Ascending aorta (tissue), 2 donors: ENCODE measurements at regions not wholly inside any gene's neighbourhood (a gene's known extent, or its start where the extent isn't known, plus 50 kb on each side); places are given as distances from the start of the nearest gene placed in this dataset.

ENCODE experiments used
- DNase-seq, 2 donors: peaks; one replicate each; pipeline ENCODE4 v3.0.0-alpha.2; 2019; ENCODE audit warnings: low spot score in 2 of 2
- H3K27ac ChIP-seq, 2 donors: fragments of 200-600 bp; sonication (generic); one replicate each; pipeline ENCODE4 v1.5.1; 2016 to 2017; ENCODE audit warnings: mild to moderate bottlenecking in 1 of 2
- H3K27me3 ChIP-seq: fragments of 200-600 bp; sonication (generic); one replicate; pipeline ENCODE4 v1.5.1; 2017
- H3K36me3 ChIP-seq, 2 donors: fragments of 200-600 bp; sonication (generic); one replicate each; pipeline ENCODE4 v1.5.1; 2016
- H3K4me1 ChIP-seq, 2 donors: fragments of 200-600 bp; sonication (generic); one replicate each; pipeline ENCODE4 v1.5.1; 2016 to 2017; ENCODE audit warnings: mild to moderate bottlenecking in 1 of 2
- H3K4me3 ChIP-seq, 2 donors: fragments of 200-600 bp; sonication (generic); one replicate each; pipeline ENCODE4 v1.5.1; 2016 to 2017; ENCODE audit warnings: mild to moderate bottlenecking in 1 of 2
- H3K9me3 ChIP-seq, 2 donors: fragments of 200-600 bp; sonication (generic); one replicate each; pipeline ENCODE4 v1.5.1; 2016
- CTCF ChIP-seq, 3 experiments: fragments of 200-600 bp in 2 of 3; fragments of 450-650 bp in 1 of 3; sonication (generic) in 2 of 3; IDR thresholded peaks; one replicate each; pipeline ENCODE4 v1.5.1; 2016 to 2019; ENCODE audit warnings: antibody characterized with exemption in 3 of 3, mild to moderate bottlenecking in 1 of 3, moderate library complexity in 1 of 3
- intact Hi-C: fragments of 100-400 bp; cut with DNase I; formaldehyde crosslinking; loops from one replicate; pipeline ENCODE4 v1.15.1; 2023

- intact Hi-C loops, result no loop called here
- no peak overlapping the region for H3K4me3 ChIP-seq
- DNase-seq, result no peak
- H3K36me3 ChIP-seq, result no peaks in the 10 kb centered on the region
- H3K4me1 ChIP-seq, result no peaks in the 10 kb centered on the region
- H3K27me3 ChIP-seq, result no peaks in the 10 kb centered on the region
- H3K9me3 ChIP-seq, result peaks cover 0 to 5% of the 10 kb centered on the region in 2 donors
- no peak for TF ChIP-seq CTCF (IDR thresholded peaks at IDR 0.05)
- H3K27ac ChIP-seq, result no peak overlapping the region
These were observed 70.0 kb upstream of the KCNJ15 start for GRCh38 chr21:38186661-38187270.

DNA sequence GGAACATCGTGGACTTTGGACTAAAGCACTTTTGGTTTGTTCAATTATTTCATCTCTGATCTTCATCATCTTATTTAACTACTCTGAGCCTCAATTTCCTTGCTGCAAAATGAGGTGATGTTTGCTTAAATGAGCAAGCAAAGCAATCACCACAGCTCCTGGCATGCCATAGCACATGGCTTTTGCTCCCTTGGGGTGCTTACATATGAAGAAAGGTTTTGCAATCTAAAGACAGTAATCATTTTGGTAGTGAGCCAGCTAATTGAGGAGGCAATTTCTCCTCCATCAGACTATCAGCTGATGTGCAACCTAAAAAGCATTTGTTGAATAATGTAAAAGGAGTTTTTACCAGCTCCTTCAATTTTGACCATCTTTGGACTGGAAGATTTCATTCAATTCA is 68.8 kb upstream of the KCNJ15 start:
- H3K9me3 ChIP-seq, result peaks cover 0 to 5% of the 10 kb centered on the region in 2 donors
- H3K4me3 ChIP-seq, result no peak overlapping the region
- no peak for TF ChIP-seq CTCF (IDR thresholded peaks at IDR 0.05)
- H3K4me1 ChIP-seq, result no peaks in the 10 kb centered on the region
- H3K27ac ChIP-seq, result no peak overlapping the region
- intact Hi-C loops, result no loop called here
- no peaks in the 10 kb centered on the region for H3K36me3 ChIP-seq
- no peaks in the 10 kb centered on the region for H3K27me3 ChIP-seq
- no peak for DNase-seq

- intact Hi-C loops, result no loop called here
- Histone ChIP-seq H3K4me1 (no peaks in the 10 kb centered on the region), H3K27ac (no peak overlapping the region), H3K27me3 (no peaks in the 10 kb centered on the region), H3K9me3 (peaks cover 0 to 10% of the 10 kb centered on the region in 2 donors), H3K36me3 (no peaks in the 10 kb centered on the region), H3K4me3 (no peak overlapping the region)
- TF ChIP-seq CTCF (IDR thresholded peaks at IDR 0.05), result no peak
- no peak for DNase-seq
These were observed 60.8 kb upstream of the KCNJ15 start for GRCh38 chr21:38196036-38196435.

- Histone ChIP-seq H3K9me3 (no peaks in the 10 kb centered on the region), H3K36me3 (no peaks in the 10 kb centered on the region), H3K27ac (no peak overlapping the region), H3K27me3 (no peaks in the 10 kb centered on the region), H3K4me1 (no peaks in the 10 kb centered on the region), H3K4me3 (no peak overlapping the region)
- DNase-seq, result no peak
- intact Hi-C loops, result no loop called here
- TF ChIP-seq CTCF (IDR thresholded peaks at IDR 0.05), result no peak
These were observed 54.0 kb upstream of the KCNJ15 start for GRCh38 chr21:38202811-38203210.

DNA sequence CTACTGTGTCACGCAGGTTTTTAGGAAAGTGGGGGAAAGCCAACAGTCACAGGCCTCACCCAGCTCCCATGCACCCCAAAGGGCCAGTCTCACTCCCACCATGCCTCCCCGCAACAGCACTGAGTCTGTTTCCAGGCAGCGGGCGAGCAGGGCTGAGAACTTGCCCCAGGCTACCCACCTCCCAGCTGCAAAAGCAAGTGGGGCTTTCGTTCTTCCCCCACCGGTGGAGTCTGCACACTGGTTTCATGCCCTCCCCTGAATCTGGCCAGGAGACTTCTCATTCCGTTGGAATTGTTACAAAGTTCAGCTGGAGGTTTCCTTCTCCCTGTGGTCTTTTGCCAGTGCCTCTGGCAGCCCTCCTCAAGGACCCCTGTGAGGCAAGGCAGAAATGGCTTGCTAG is 53.6 kb upstream of the KCNJ15 start:
- no peak for TF ChIP-seq CTCF (IDR thresholded peaks at IDR 0.05)
- Histone ChIP-seq H3K4me3 (no peak overlapping the region), H3K36me3 (no peaks in the 10 kb centered on the region), H3K9me3 (no peaks in the 10 kb centered on the region), H3K27me3 (no peaks in the 10 kb centered on the region), H3K4me1 (no peaks in the 10 kb centered on the region), H3K27ac (no peak overlapping the region)
- intact Hi-C loops, result no loop called here
- DNase-seq, result no peak

GRCh38 chr21:38205940-38206339 is 50.9 kb upstream of the KCNJ15 start:
- no peak overlapping the region for H3K27ac ChIP-seq
- H3K4me1 ChIP-seq, result no peaks in the 10 kb centered on the region
- no peak for TF ChIP-seq CTCF (IDR thresholded peaks at IDR 0.05)
- H3K9me3 ChIP-seq, result peaks cover 3 to 5% of the 10 kb centered on the region in 2 donors
- no peak overlapping the region for H3K4me3 ChIP-seq
- H3K36me3 ChIP-seq, result no peaks in the 10 kb centered on the region
- no peak for DNase-seq
- intact Hi-C loops, result no loop called here
- H3K27me3 ChIP-seq, result no peaks in the 10 kb centered on the region
